ENCODE measurements at regions not wholly inside any gene's neighbourhood (a gene's known extent, or its start where the extent isn't known, plus 50 kb on each side); places are given as distances from the start of the nearest gene placed in this dataset.

DNA sequence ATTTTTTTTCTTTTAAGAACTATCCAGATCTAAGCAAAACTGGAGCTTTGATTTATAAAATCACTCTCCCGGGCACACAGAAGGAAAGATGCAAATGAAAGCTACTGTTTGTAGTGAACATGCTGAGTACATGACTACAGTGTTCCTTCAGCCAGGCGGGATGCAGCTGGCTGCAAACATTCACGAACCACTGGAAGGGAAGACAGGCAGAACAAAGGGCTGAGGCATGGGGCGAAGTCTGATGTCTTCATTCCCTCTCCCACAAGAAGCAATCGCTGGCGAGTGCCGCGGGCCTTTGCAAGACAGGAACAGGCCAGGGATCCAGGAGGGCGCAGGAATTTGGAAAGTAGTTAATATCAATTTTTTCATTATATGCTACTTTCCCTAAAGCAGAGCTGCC lies 257.9 kb upstream of the AJAP1 start:
- no peak for DNase-seq

- no peak for DNase-seq
Measured at GRCh38 chr1:4397196-4397595, 257.2 kb upstream of the AJAP1 start.

GRCh38 chr1:4402032-4402431 lies 252.4 kb upstream of the AJAP1 start:
- DNase-seq = no peak

DNA sequence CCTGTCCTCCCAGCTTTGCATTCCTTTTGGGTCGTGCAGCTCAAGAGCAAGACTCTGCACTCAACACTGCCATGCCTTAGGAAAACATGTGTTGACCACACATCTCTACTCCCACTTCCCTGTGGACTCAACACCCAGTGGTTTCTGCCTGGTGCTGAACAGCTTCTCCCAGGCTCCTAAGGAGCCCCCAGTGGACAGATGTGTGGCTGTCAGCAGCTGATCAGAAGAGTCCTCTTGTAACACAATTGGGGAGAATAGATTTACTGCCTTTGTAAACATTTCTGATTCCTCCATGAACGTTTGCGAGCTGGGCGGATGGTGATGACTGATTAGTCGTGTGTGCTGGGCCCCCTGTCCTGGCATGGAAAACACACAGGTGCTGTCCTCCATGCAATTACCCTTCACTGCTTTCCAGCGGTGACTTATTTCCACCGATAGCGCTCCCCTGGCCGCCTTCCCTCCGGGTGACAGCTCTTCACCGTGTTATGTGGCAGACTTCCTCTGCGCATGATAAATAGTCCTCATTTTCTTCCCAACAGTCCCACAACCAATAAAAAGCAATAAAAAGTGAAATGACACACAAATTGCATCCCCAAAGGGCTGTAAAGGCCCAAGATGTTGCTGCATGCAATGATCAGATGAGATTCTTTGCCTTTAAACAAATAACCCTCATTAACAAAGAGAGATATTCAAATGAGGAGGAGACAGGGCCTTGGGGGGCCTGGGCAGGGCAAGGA lies 249.4 kb upstream of the AJAP1 start:
- no peak for DNase-seq

GRCh38 chr1:4407851-4408250 lies 246.6 kb upstream of the AJAP1 start:
- DNase-seq = no peak

DNA sequence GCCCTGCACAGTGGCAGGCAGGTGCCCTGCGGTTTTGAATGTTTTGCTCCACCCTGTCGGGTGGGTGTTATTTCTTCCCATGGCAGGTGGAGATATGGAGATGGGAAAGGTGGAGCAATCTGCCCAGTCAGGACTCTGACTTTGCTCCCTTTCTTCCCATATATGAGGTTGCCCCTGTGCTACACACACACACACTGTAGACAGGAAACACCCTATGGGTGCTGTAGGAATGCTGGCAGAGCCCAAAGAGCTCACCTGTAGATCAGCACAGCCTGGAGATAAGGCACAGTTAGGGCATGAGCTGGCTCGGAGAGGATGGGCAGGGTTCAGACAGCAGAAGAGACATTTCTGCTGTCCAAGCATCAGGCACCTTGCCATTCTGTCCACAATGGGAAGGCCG lies 246.0 kb upstream of the AJAP1 start:
- no peak for DNase-seq

- DNase-seq = no peak
Measured at GRCh38 chr1:4411862-4412261, 242.5 kb upstream of the AJAP1 start.

DNA sequence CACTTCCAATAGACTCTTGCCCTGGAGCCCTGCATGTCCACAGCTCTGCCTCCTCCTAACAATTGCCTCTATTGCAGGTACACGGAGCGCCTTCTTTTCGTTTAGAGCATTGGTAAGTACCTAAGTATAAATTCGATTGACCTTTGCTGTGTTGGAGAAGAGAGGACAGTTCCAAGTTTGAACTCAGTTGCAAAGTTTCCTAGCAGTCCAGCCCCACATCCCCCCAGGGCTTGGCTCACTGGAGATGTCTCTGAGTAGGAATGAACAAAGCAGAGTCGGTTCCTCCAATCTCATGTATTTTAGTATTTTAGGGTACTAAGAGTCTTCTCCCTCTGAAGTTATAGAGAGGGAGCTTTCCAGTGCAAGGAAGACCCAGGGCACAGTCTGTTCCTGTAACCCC lies 238.9 kb upstream of the AJAP1 start:
- DNase-seq = no peak

- DNase-seq = no peak
Measured at GRCh38 chr1:4416189-4416588, 238.2 kb upstream of the AJAP1 start.

- no peak for DNase-seq
Measured at GRCh38 chr1:4418021-4418420, 236.4 kb upstream of the AJAP1 start.

DNA sequence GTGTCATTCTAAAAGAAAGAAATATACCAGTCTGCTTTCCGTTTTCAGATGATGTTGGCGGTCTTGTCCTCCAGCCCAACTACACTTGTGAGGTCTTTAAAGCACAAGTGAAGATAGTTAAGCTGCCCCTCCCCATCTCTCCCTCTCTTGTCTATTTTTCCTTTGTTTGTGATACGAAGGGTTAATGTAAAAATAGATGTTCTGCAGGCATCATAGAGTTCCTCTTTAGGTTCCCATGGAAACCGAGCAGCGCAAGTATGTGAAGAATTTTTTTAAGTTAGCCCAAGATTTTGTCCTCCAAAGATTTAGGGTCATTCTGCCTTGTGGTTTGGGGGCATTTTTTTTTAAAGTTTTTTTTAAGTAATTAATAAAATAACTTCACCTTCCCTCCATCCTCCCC lies 232.4 kb upstream of the AJAP1 start:
- no peak for DNase-seq

DNA sequence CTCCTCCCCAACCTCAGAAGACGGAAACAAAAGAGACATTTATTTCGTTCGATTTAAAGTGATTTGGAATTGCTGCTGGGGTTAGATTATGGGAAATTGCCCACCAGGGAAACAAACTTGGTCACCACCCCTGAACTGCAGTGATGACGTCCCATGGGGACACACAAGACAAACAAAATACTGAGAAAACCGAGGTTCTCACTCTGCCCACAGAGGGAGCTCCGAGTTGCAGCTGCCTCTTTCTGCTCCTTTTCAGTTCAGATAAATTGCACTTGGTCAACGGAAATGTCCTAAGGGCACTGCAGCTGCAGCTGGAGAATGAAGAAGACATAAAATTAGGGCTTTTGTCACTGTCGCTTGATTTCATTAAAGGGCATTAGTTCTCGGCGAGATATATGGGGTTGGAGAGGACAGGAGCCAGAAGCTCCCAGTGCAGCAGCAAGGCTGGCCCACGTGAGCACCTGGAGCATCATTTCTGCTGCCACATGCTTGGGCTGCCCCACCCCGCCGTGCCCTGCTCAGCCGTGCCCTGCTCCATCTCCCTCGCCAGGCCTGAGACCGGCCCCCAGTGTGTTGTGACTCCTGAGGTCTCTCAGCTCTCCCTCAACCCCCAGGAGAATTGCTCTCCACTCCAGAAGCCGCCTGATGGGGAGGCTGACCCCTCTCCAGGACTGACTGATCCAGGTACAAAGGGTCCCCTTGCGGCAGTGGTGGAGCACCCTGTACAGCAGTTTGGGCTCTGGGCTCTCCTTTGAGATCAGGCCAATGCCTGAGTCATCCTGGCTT lies 231.7 kb upstream of the AJAP1 start:
- DNase-seq = no peak

DNA sequence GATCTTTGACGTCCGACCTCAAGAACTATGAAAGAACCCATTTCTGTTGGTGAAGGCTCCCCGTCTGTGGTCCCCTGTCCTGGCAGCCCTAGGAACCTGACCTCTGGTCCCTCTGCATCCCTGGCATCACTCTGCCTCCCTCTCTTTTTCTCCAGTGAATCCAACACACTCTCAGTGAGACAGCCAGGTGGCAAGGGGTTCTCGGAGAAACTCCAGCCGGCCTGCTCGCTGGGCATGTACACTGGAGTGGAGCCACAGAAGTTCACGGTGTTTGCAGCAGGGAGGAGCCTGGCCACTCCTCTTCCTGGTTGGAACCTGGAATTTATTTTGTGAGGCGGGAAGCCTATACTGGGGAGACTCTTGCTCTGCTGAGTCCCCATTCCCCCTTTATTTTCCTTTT lies 230.2 kb upstream of the AJAP1 start:
- DNase-seq = no peak

- DNase-seq = no peak
Measured at GRCh38 chr1:4424766-4425165, 229.6 kb upstream of the AJAP1 start.

DNA sequence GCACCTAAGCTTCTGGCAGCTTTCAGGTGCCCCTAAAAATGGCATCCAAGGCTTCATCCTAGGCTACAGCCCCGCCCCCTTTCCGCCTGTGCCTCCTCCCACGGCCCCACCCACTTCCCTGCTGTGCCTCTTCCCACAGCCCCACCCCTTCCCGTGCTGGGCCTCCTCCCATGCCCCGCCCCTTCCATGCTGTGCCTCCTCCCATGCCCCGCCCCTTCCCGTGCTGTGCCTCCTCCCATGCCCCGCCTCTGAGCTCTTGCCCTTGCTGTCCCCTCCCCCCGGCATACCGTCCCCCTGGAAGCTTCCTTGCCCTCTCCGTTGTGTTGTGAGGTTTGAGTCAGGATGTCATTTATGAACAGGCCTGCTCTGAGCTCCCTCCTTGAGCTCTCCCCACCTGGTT lies 228.5 kb upstream of the AJAP1 start:
- DNase-seq = no peak

DNA sequence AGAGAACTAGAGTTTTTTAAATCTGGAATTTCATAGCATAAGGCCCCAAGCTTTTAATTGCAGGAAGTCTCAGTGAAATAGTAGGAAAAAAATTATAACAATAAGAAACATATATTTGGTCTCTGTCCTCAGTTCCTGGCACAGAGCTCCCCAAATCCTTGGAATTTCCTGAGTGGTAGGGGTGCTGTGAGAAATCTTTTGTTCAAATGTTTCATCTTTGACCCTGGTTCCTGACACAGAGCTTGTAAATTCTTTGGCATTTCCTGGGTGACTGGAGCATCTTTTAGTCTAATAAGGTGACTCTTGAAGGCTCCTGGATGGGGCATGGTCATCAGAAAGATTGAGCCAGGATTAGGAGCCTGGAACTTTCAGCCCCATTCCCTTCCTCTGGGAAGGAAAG lies 225.7 kb upstream of the AJAP1 start:
- DNase-seq = no peak

DNA sequence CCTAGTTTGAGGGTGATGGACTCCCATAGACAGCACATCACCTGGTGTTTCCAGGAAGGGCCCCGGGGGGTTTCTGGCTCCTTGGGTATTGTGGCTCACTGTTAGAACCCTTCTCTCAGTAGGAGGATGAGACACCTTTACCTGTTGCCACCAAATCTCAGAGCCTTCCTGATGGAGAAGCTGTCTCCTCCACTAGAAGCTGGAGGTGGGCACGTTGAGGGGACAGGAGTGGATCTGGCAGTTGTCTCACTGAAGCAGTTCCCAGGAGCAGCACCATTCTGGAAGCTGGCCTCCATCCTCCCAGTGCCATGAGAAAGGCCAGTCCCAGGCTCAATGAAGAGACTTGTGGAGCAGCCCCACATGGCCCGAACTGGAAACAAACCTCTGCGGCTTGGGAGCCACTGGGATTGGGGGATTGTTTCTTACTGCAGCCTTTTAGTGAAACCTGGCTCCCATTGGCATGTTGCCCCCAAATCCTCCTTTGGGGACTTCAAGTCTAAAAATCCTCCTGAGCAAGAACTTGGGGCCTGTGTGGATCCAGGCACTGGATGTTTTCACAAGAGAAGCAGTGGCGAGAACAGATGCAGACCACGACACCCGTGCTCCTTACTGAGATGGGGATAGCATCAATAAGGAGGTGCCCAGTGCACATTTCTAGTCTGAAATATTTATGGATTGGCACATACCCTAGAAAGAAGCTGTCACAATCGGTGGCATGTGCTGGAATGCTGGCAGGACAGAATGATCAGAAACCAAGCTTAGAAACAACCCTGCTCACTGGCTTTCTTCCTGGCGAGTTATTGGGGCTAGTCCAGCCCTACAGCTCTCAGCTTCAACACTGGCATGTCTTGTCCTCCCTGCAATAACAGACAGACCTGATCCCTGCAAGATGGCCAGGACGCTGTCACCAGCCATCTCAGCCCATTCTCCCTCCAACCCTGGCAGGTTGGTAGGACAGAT lies 223.7 kb upstream of the AJAP1 start:
- DNase-seq = no peak

DNA sequence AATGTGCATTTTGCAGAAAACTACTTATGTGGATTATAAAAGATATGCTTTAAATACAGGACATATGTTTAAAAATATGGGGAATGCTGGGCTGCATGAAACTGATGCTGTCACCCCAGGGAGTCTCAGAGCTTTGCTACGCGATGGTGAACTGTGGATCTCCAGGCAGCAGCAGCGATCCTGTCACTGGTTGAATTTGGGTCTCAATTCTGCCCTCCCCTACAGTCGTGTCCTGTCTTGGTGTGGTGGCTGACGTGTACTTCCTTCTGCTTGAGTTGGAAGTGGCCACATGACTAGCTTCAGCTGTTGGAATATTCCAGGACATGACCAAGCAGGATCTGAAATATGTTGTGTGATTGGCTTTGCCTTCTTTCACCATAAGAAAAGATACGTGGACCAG lies 222.9 kb upstream of the AJAP1 start:
- no peak for DNase-seq

- DNase-seq = no peak
Measured at GRCh38 chr1:4433075-4433474, 221.3 kb upstream of the AJAP1 start.

DNA sequence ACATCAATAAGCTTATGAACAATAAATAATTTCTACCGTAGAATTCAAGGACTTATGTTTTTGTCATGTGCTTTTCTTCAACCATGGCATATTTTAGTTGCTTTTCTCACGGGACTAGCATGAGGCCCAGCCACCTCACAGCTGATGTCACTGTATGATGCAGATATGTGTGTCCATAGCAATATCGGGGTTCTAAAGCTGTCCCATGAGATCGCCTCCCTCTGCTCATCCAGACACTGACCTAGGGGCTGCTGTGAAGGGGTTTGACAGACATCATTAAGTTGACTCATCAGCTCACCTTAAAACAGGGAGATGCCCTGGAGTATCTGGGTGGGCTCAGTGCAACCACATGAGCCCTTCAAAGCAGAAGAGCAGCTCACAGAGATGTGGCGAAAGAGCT lies 210.3 kb upstream of the AJAP1 start:
- DNase-seq = no peak

DNA sequence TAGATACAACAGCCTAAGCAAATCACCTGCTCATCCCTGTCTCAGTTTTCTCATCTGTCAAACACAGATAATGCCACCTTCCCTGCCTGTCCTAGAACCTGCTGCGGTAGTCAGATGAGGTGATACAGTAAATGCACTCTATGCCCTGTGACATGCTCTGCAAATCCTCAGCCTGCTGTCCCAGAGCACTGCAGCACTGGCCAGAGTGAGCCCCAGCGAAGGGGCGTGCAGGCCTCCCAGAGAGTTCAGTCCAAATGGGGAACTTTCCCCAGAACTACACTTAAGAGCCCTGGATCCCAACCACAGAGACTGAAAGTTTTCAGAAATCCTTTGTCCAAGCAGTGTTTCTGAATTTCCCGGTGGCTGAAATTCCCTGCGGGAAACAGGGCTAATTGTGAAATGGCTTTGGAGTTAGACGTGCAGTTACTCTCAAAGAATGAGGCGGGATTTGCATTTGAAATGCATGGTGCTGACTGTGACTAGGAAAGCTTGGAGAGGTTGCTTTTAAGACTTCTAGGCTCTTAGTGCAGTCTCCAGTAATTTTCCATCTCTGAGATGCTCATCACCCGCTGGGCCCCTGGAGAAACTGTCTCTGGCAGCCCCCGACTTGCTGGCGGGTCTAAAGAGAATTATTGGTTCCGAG lies 206.5 kb upstream of the AJAP1 start:
- no peak for DNase-seq

- no peak for DNase-seq
Measured at GRCh38 chr1:4449972-4450371, 204.4 kb upstream of the AJAP1 start.

DNA sequence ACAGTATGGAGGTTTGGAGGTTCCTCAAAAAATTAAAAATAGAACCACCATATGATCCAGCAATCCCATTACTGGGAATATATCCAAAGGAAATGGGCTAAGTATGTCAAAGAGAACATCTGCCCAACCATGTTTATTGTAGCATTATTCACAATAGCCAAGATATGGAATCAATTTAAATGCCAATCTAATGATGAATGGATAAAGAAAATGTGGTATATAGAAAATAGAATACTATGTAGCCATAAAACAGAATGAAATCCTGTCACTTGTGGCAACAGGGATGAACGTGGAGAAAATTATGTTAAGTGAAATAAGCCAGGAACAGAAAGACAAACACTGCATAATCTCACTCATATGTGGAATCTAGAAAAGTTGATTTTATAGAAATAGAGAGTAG lies 201.7 kb upstream of the AJAP1 start:
- no peak for DNase-seq

Data from right forelimb (tissue), 1 donor.